DOHH2 (cell line): ENCODE measurements at regions not wholly inside any gene's neighbourhood (a gene's known extent, or its start where the extent isn't known, plus 50 kb on each side); places are given as distances from the start of the nearest gene placed in this dataset.

Source experiments
- EZH2phosphoT487 ChIP-seq: fragments of 200-600 bp; sonication (generic); IDR thresholded peaks from 2 replicates; pipeline ENCODE4 v1.6.1; 2017; ENCODE audit warnings: borderline replicate concordance, mild to moderate bottlenecking, antibody characterized with exemption, low read length, moderate library complexity, mixed read lengths
- TF ChIP-seq, protein P1 (sequence below): fragments of 200-600 bp; sonication (generic); IDR thresholded peaks from one replicate; pipeline ENCODE4 v1.5.1; 2014; ENCODE audit warnings: antibody characterized with exemption, mild to moderate bottlenecking, low read depth, low read length; ENCODE audit not compliant: poor library complexity, severe bottlenecking

- TF ChIP-seq, protein P1, sequence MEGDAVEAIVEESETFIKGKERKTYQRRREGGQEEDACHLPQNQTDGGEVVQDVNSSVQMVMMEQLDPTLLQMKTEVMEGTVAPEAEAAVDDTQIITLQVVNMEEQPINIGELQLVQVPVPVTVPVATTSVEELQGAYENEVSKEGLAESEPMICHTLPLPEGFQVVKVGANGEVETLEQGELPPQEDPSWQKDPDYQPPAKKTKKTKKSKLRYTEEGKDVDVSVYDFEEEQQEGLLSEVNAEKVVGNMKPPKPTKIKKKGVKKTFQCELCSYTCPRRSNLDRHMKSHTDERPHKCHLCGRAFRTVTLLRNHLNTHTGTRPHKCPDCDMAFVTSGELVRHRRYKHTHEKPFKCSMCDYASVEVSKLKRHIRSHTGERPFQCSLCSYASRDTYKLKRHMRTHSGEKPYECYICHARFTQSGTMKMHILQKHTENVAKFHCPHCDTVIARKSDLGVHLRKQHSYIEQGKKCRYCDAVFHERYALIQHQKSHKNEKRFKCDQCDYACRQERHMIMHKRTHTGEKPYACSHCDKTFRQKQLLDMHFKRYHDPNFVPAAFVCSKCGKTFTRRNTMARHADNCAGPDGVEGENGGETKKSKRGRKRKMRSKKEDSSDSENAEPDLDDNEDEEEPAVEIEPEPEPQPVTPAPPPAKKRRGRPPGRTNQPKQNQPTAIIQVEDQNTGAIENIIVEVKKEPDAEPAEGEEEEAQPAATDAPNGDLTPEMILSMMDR: no peak
- TF ChIP-seq EZH2phosphoT487: no peak
These were observed 985.4 kb upstream of the AGA start for GRCh38 chr4:178427663-178428062.
